Mesenteric fat pad (tissue), 1 donor: ENCODE measurements at regions not wholly inside any gene's neighbourhood (a gene's known extent, or its start where the extent isn't known, plus 50 kb on each side); places are given as distances from the start of the nearest gene placed in this dataset.

Source experiments
- DNase-seq: peaks from one replicate; pipeline ENCODE4 v3.0.0-alpha.2; 2020; ENCODE audit warnings: low spot score
- microRNA-seq: library from miRNA; unstranded; fragments of <30 nt; microRNA quantifications from one replicate; pipeline ENCODE4 v1.2.0, GENCODE V29; 2020; ENCODE audit warnings: borderline number of aligned reads
- donor health status: DM: yes; HTN: yes; CAD: no.

GRCh38 chr22:46090036-46090591 lies 60.2 kb upstream of the PPARA start:
- DNase-seq, result no peak

- DNase-seq, result no peak
These were observed 59.6 kb upstream of the PPARA start for GRCh38 chr22:46090631-46091201.

- DNase-seq, result no peak
These were observed 58.9 kb upstream of the PPARA start for GRCh38 chr22:46091277-46091977.

- no peak for DNase-seq
These were observed 58.3 kb upstream of the PPARA start for GRCh38 chr22:46092011-46092410.

- no peak for DNase-seq
These were observed 57.5 kb upstream of the PPARA start for GRCh38 chr22:46092670-46093410.

- DNase-seq, result no peak
These were observed 56.5 kb upstream of the PPARA start for GRCh38 chr22:46093796-46094195.

GRCh38 chr22:46094676-46095075 lies 55.6 kb upstream of the PPARA start:
- no peak for DNase-seq

GRCh38 chr22:46096051-46096450 lies 54.3 kb upstream of the PPARA start:
- no peak for DNase-seq

- DNase-seq, result no peak
These were observed 53.6 kb upstream of the PPARA start for GRCh38 chr22:46096706-46097230.

GRCh38 chr22:46097268-46097900 lies 52.9 kb upstream of the PPARA start:
- no peak for DNase-seq

GRCh38 chr22:46098525-46099475 lies 51.5 kb upstream of the PPARA start:
- no peak for DNase-seq

GRCh38 chr22:46099740-46100139 lies 50.6 kb upstream of the PPARA start:
- DNase-seq, result no peak

GRCh38 chr22:46100401-46101105 lies 49.8 kb upstream of the PPARA start:
- no peak for DNase-seq

Small RNA genes in the stretch of these regions (microRNA-seq; reads per million reads assigned to microRNA genes)
- gene MIR3619, result 2.9 reads per million
